ENCODE measurements at regions not wholly inside any gene's neighbourhood (a gene's known extent, or its start where the extent isn't known, plus 50 kb on each side); places are given as distances from the start of the nearest gene placed in this dataset.

GRCh38 chr5:159712672-159713071, 203.6 kb upstream of the ADRA1B start:
- no peak for TF ChIP-seq POLR2A (IDR thresholded peaks at IDR 0.05; ENCODE audit: low read length)
- no peak for TF ChIP-seq GATA1 (IDR thresholded peaks at IDR 0.05; ENCODE audit: low read depth, low read length)
